ENCODE measurements at regions not wholly inside any gene's neighbourhood (a gene's known extent, or its start where the extent isn't known, plus 50 kb on each side); places are given as distances from the start of the nearest gene placed in this dataset.

- no peaks in the 10 kb centered on the region for H3K4me1 ChIP-seq (ENCODE audit: insufficient read depth)
- no peak overlapping the region for H3K4me3 ChIP-seq (ENCODE audit: low read depth, low read length)
- no peak overlapping the region for H3K27ac ChIP-seq (ENCODE audit: low read depth)
- H3K36me3 ChIP-seq (ENCODE audit: insufficient read depth) = no peaks in the 10 kb centered on the region
- no peak for DNase-seq (ENCODE audit: extremely low spot score)
Measured at GRCh38 chr13:79267560-79267959, 138.5 kb downstream of the RBM26 start.

GRCh38 chr13:79258489-79258888 lies 147.6 kb downstream of the RBM26 start:
- Histone ChIP-seq H3K4me1 (ENCODE audit: insufficient read depth) (no peaks in the 10 kb centered on the region), H3K4me3 (ENCODE audit: low read depth, low read length) (no peak overlapping the region), H3K36me3 (ENCODE audit: insufficient read depth) (no peaks in the 10 kb centered on the region), H3K27ac (ENCODE audit: low read depth) (no peak overlapping the region)
- 54% methylated on average over 3 of the region's 3 CpGs for WGBS
- DNase-seq (ENCODE audit: extremely low spot score) = no peak

- DNase-seq (ENCODE audit: extremely low spot score) = no peak
- WGBS = 58% methylated on average over 3 of the region's 3 CpGs
- H3K4me3 ChIP-seq (ENCODE audit: low read depth, low read length) = no peak overlapping the region
Measured at GRCh38 chr13:79246578-79246949, 159.5 kb downstream of the RBM26 start.

GRCh38 chr13:79245937-79246577 lies 160.0 kb downstream of the RBM26 start:
- Histone ChIP-seq H3K27ac (ENCODE audit: low read depth) (no peak overlapping the region), H3K4me1 (ENCODE audit: insufficient read depth) (no peaks in the 10 kb centered on the region), H3K4me3 (ENCODE audit: low read depth, low read length) (no peak overlapping the region), H3K36me3 (ENCODE audit: insufficient read depth) (no peaks in the 10 kb centered on the region)
- no peak for DNase-seq (ENCODE audit: extremely low spot score)
- WGBS = 51% methylated on average over 8 of the region's 8 CpGs

More at GRCh38 chr13:79246578-79246949, 159.5 kb downstream of the RBM26 start:
- no peaks in the 10 kb centered on the region for H3K4me1 ChIP-seq (ENCODE audit: insufficient read depth)
- no peaks in the 10 kb centered on the region for H3K36me3 ChIP-seq (ENCODE audit: insufficient read depth)
- H3K27ac ChIP-seq (ENCODE audit: low read depth) = no peak overlapping the region

GRCh38 chr13:79241697-79242096 lies 164.4 kb downstream of the RBM26 start:
- no peak overlapping the region for H3K4me3 ChIP-seq (ENCODE audit: low read depth, low read length)
- DNase-seq (ENCODE audit: extremely low spot score) = no peak
- WGBS = 49% methylated on average over 4 of the region's 4 CpGs
- no peaks in the 10 kb centered on the region for H3K36me3 ChIP-seq (ENCODE audit: insufficient read depth)
- H3K4me1 ChIP-seq (ENCODE audit: insufficient read depth) = no peaks in the 10 kb centered on the region
- no peak overlapping the region for H3K27ac ChIP-seq (ENCODE audit: low read depth)

GRCh38 chr13:79237981-79238380 lies 168.1 kb downstream of the RBM26 start:
- WGBS = 63% methylated on average over 4 of the region's 4 CpGs
- no peak for DNase-seq (ENCODE audit: extremely low spot score)
- Histone ChIP-seq H3K4me1 (ENCODE audit: insufficient read depth) (no peaks in the 10 kb centered on the region), H3K36me3 (ENCODE audit: insufficient read depth) (no peaks in the 10 kb centered on the region), H3K27ac (ENCODE audit: low read depth) (no peak overlapping the region), H3K4me3 (ENCODE audit: low read depth, low read length) (no peak overlapping the region)

- WGBS = 85% methylated on average over 2 of the region's 2 CpGs
- DNase-seq (ENCODE audit: extremely low spot score) = no peak
- no peaks in the 10 kb centered on the region for H3K36me3 ChIP-seq (ENCODE audit: insufficient read depth)
- no peak overlapping the region for H3K4me3 ChIP-seq (ENCODE audit: low read depth, low read length)
- H3K4me1 ChIP-seq (ENCODE audit: insufficient read depth) = no peaks in the 10 kb centered on the region
- H3K27ac ChIP-seq (ENCODE audit: low read depth) = no peak overlapping the region
Measured at GRCh38 chr13:79231887-79232286, 174.2 kb downstream of the RBM26 start.

- H3K36me3 ChIP-seq (ENCODE audit: insufficient read depth) = no peaks in the 10 kb centered on the region
- no peak for DNase-seq (ENCODE audit: extremely low spot score)
- no peak overlapping the region for H3K27ac ChIP-seq (ENCODE audit: low read depth)
- 80% methylated on average over 4 of the region's 4 CpGs for whole genome bisulfite sequencing
- no peak overlapping the region for H3K4me3 ChIP-seq (ENCODE audit: low read depth, low read length)
- H3K4me1 ChIP-seq (ENCODE audit: insufficient read depth) = no peaks in the 10 kb centered on the region
Measured at GRCh38 chr13:79229761-79230160, 176.3 kb downstream of the RBM26 start.

- Histone ChIP-seq H3K36me3 (ENCODE audit: insufficient read depth) (no peaks in the 10 kb centered on the region), H3K4me1 (ENCODE audit: insufficient read depth) (no peaks in the 10 kb centered on the region), H3K27ac (ENCODE audit: low read depth) (no peak overlapping the region), H3K4me3 (ENCODE audit: low read depth, low read length) (no peak overlapping the region)
- DNase-seq (ENCODE audit: extremely low spot score) = no peak
- 87% methylated on average over 5 of the region's 5 CpGs for WGBS
Measured at GRCh38 chr13:79228972-79229371, 177.1 kb downstream of the RBM26 start.

- Histone ChIP-seq H3K4me1 (ENCODE audit: insufficient read depth) (no peaks in the 10 kb centered on the region), H3K4me3 (ENCODE audit: low read depth, low read length) (no peak overlapping the region), H3K27ac (ENCODE audit: low read depth) (no peak overlapping the region), H3K36me3 (ENCODE audit: insufficient read depth) (no peaks in the 10 kb centered on the region)
- no peak for DNase-seq (ENCODE audit: extremely low spot score)
- WGBS = 61% methylated on average over 2 of the region's 2 CpGs
Measured at GRCh38 chr13:79227418-79227817, 178.6 kb downstream of the RBM26 start.

GRCh38 chr13:79226938-79227337 lies 179.1 kb downstream of the RBM26 start:
- 47% methylated on average over 7 of the region's 7 CpGs for WGBS
- H3K4me1 ChIP-seq (ENCODE audit: insufficient read depth) = no peaks in the 10 kb centered on the region
- DNase-seq (ENCODE audit: extremely low spot score) = no peak
- H3K27ac ChIP-seq (ENCODE audit: low read depth) = no peak overlapping the region
- H3K4me3 ChIP-seq (ENCODE audit: low read depth, low read length) = no peak overlapping the region
- H3K36me3 ChIP-seq (ENCODE audit: insufficient read depth) = no peaks in the 10 kb centered on the region

- Histone ChIP-seq H3K27ac (ENCODE audit: low read depth) (no peak overlapping the region), H3K4me1 (ENCODE audit: insufficient read depth) (no peaks in the 10 kb centered on the region), H3K36me3 (ENCODE audit: insufficient read depth) (no peaks in the 10 kb centered on the region), H3K4me3 (ENCODE audit: low read depth, low read length) (no peak overlapping the region)
- DNase-seq (ENCODE audit: extremely low spot score) = no peak
- 17% methylated on average over 8 of the region's 8 CpGs for WGBS
Measured at GRCh38 chr13:79226250-79226649, 179.8 kb downstream of the RBM26 start.

GRCh38 chr13:79225487-79226232 lies 180.4 kb downstream of the RBM26 start:
- Histone ChIP-seq H3K27ac (ENCODE audit: low read depth) (no peak overlapping the region), H3K4me3 (ENCODE audit: low read depth, low read length) (no peak overlapping the region), H3K36me3 (ENCODE audit: insufficient read depth) (no peaks in the 10 kb centered on the region), H3K4me1 (ENCODE audit: insufficient read depth) (no peaks in the 10 kb centered on the region)
- DNase-seq (ENCODE audit: extremely low spot score) = no peak
- WGBS = 55% methylated on average over 5 of the region's 5 CpGs

GRCh38 chr13:79222427-79223205 lies 183.4 kb downstream of the RBM26 start:
- DNase-seq (ENCODE audit: extremely low spot score) = no peak
- Histone ChIP-seq H3K36me3 (ENCODE audit: insufficient read depth) (no peaks in the 10 kb centered on the region), H3K27ac (ENCODE audit: low read depth) (no peak overlapping the region), H3K4me1 (ENCODE audit: insufficient read depth) (no peaks in the 10 kb centered on the region), H3K4me3 (ENCODE audit: low read depth, low read length) (no peak overlapping the region)
- WGBS = over 99% methylated on average over 4 of the region's 4 CpGs
